ENCODE measurements at regions not wholly inside any gene's neighbourhood (a gene's known extent, or its start where the extent isn't known, plus 50 kb on each side); places are given as distances from the start of the nearest gene placed in this dataset.

GRCh38 chr6:22821664-22822320 is 252.4 kb downstream of the HDGFL1 start:
- DNase-seq, result no peak

- DNase-seq, result no peak
Measured at GRCh38 chr6:22825210-22825609, 255.8 kb downstream of the HDGFL1 start.

- no peak for DNase-seq
Measured at GRCh38 chr6:22826961-22827360, 257.6 kb downstream of the HDGFL1 start.

- DNase-seq, result no peak
Measured at GRCh38 chr6:22827760-22828159, 258.4 kb downstream of the HDGFL1 start.

GRCh38 chr6:22828179-22829062 is 259.1 kb downstream of the HDGFL1 start:
- DNase-seq, result no peak

- no peak for DNase-seq
Measured at GRCh38 chr6:22829070-22829469, 259.7 kb downstream of the HDGFL1 start.

GRCh38 chr6:22830463-22830862 is 261.1 kb downstream of the HDGFL1 start:
- DNase-seq, result no peak

GRCh38 chr6:22833191-22833590 is 263.8 kb downstream of the HDGFL1 start:
- no peak for DNase-seq

- no peak for DNase-seq
Measured at GRCh38 chr6:22838345-22838744, 269.0 kb downstream of the HDGFL1 start.

GRCh38 chr6:22845467-22845866 is 276.1 kb downstream of the HDGFL1 start:
- no peak for DNase-seq

- no peak for DNase-seq
Measured at GRCh38 chr6:22848121-22848520, 278.8 kb downstream of the HDGFL1 start.

- DNase-seq, result no peak
Measured at GRCh38 chr6:22849921-22850320, 280.6 kb downstream of the HDGFL1 start.

GRCh38 chr6:22852101-22852500 is 282.7 kb downstream of the HDGFL1 start:
- DNase-seq, result no peak

GRCh38 chr6:22873513-22874136 is 304.3 kb downstream of the HDGFL1 start:
- DNase-seq, result no peak

- DNase-seq, result no peak
Measured at GRCh38 chr6:22875845-22876244, 306.5 kb downstream of the HDGFL1 start.

GRCh38 chr6:22878324-22878701 is 308.9 kb downstream of the HDGFL1 start:
- no peak for DNase-seq

GRCh38 chr6:22878706-22879105 is 309.3 kb downstream of the HDGFL1 start:
- DNase-seq, result no peak

GRCh38 chr6:22880686-22881433 is 311.5 kb downstream of the HDGFL1 start:
- DNase-seq, result no peak

GRCh38 chr6:22882581-22882980 is 313.2 kb downstream of the HDGFL1 start:
- DNase-seq, result no peak

- DNase-seq, result no peak
Measured at GRCh38 chr6:22883061-22883717, 313.8 kb downstream of the HDGFL1 start.

- DNase-seq, result no peak
Measured at GRCh38 chr6:22884456-22884855, 315.1 kb downstream of the HDGFL1 start.
